ENCODE measurements at regions not wholly inside any gene's neighbourhood (a gene's known extent, or its start where the extent isn't known, plus 50 kb on each side); places are given as distances from the start of the nearest gene placed in this dataset.
A peak's percentile ranks its signal among the peaks of the same experiment; 100 is the strongest.

DNA sequence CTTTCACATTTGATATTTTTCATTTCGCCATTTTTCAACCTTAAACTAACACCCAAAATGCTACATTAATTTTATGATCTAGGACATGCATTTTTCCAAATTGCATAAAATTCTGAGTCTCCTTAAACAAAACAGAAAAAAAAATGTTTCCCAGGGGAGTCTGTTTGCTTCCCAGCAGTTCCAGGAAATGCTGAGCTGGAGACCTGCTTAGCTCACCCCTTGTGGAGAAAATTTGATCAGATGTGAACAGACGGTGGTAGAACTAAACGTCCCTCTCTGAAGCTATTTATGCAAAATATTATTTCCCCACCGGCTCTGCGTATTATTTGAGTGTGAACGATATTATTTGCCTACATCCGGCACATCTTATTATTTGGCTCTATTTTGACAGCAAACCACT lies 74.9 kb upstream of the AGAP1 start:
- TF ChIP-seq KLF10 (tag by site-specific recombination; IDR thresholded peaks at IDR 0.05): no peak
- TF ChIP-seq MYNN (tag by site-specific recombination; IDR thresholded peaks at IDR 0.05; ENCODE audit: borderline replicate concordance): no peak
- TF ChIP-seq ZNF610 (tag by site-specific recombination; IDR thresholded peaks at IDR 0.05; ENCODE audit: borderline replicate concordance): no peak
- no peak for TF ChIP-seq ZFP69B (tag by site-specific recombination; IDR thresholded peaks at IDR 0.05)
- no peak for TF ChIP-seq ZNF621 (tag by site-specific recombination; IDR thresholded peaks at IDR 0.05)
- no peak overlapping the region for H3K4me3 ChIP-seq (ENCODE audit: low read depth, low read length)
- no peak overlapping the region for H3K27ac ChIP-seq (ENCODE audit: extremely low read depth, low read depth, low read length)
- H3K9me3 ChIP-seq (ENCODE audit: control insufficient read depth, insufficient read depth, low read depth, low read length): no peaks in the 10 kb centered on the region
- no peaks in the 10 kb centered on the region for H3K36me3 ChIP-seq (ENCODE audit: control insufficient read depth in 2 of 2, insufficient read depth in 1 of 2, low read length in 2 of 2)
- ChIA-PET CTCF (interaction anchor here (0.8 to 1.5 kb wide), 3 partner anchors 13 to 284 kb away, joined by 4 read pairs; no protein-coding TSS in a partner anchor), POLR2A (no interaction called here)
- H3K4me1 ChIP-seq (ENCODE audit: control insufficient read depth, insufficient read depth, low read length): no peaks in the 10 kb centered on the region

DNA sequence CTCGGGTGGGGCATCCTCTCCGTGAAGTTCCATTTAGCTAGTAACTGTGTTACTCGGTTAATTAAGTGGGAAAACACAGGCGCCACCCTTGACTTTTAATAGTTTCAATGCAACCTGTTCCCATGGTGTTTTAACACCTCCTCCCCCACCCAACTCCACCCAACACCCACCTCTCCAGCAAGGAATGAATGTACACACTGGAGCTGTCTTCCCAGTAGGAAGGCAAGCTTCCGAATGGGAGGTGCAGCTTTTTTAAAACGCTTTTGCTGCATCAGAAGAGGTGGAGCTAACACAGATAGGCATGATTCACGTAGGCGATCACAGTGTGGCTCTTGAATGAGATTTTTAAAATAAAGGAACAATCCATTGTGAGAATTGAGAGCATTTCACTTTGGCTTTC lies 73.8 kb upstream of the AGAP1 start:
- Histone ChIP-seq H3K4me1 (ENCODE audit: control insufficient read depth, insufficient read depth, low read length) (no peaks in the 10 kb centered on the region), H3K4me3 (ENCODE audit: low read depth, low read length) (no peak overlapping the region), H3K36me3 (ENCODE audit: control insufficient read depth in 2 of 2, insufficient read depth in 1 of 2, low read length in 2 of 2) (no peaks in the 10 kb centered on the region), H3K9me3 (ENCODE audit: control insufficient read depth, insufficient read depth, low read depth, low read length) (no peaks in the 10 kb centered on the region), H3K27ac (ENCODE audit: extremely low read depth, low read depth, low read length) (no peak overlapping the region)
- ChIA-PET CTCF (no interaction called here), POLR2A (no interaction called here)
- TF ChIP-seq, protein P1, sequence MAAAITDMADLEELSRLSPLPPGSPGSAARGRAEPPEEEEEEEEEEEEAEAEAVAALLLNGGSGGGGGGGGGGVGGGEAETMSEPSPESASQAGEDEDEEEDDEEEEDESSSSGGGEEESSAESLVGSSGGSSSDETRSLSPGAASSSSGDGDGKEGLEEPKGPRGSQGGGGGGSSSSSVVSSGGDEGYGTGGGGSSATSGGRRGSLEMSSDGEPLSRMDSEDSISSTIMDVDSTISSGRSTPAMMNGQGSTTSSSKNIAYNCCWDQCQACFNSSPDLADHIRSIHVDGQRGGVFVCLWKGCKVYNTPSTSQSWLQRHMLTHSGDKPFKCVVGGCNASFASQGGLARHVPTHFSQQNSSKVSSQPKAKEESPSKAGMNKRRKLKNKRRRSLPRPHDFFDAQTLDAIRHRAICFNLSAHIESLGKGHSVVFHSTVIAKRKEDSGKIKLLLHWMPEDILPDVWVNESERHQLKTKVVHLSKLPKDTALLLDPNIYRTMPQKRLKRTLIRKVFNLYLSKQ (tag by site-specific recombination; IDR thresholded peaks at IDR 0.05; ENCODE audit: borderline replicate concordance): no peak
- 0 out of 2 replicates have a peak, but pooled peaks have one; percentile 7 for TF ChIP-seq EGR2 (tag by site-specific recombination; IDR thresholded peaks at IDR 0.05; ENCODE audit: low read depth)
- no peak for TF ChIP-seq ZNF544 (tag by site-specific recombination; IDR thresholded peaks at IDR 0.05)
- TF ChIP-seq ZNF660 (tag by site-specific recombination; IDR thresholded peaks at IDR 0.05): no peak

DNA sequence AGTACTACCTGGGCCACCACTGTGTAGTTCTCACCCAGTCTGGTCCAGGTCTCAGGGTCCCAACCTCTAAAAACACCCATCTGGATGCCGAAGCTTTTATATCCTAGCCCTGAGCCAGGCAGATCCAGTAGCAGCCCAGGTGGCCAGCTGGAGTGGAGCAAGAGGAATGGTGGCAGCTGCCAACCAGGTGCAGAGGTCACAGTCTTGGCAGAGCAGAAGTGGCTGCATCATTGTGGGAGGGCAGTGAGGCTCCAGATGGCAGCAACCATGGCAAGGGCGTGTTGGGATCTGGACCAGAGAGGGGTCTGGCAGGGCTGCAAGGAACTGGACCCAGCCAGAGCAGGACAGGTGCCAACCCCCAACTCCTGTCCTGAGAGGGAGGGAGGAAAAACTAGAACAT lies 72.2 kb upstream of the AGAP1 start:
- Histone ChIP-seq H3K27ac (ENCODE audit: extremely low read depth, low read depth, low read length) (no peak overlapping the region), H3K4me1 (ENCODE audit: control insufficient read depth, insufficient read depth, low read length) (no peaks in the 10 kb centered on the region), H3K9me3 (ENCODE audit: control insufficient read depth, insufficient read depth, low read depth, low read length) (no peaks in the 10 kb centered on the region), H3K36me3 (ENCODE audit: control insufficient read depth in 2 of 2, insufficient read depth in 1 of 2, low read length in 2 of 2) (no peaks in the 10 kb centered on the region), H3K4me3 (ENCODE audit: low read depth, low read length) (no peak overlapping the region)
- CTCF ChIA-PET: interaction anchor here (0.7 kb wide), 1 partner anchor 81 kb away, joined by 3 read pairs; no protein-coding TSS in a partner anchor
- TF ChIP-seq KLF7 (tag by site-specific recombination; IDR thresholded peaks at IDR 0.05; ENCODE audit: borderline replicate concordance) (no peak), ZNF274 (IDR thresholded peaks at IDR 0.05; ENCODE audit: low read length) (no peak), ZNF274 (tag by site-specific recombination; IDR thresholded peaks at IDR 0.05; ENCODE audit: borderline replicate concordance) (no peak), TRIM28 (IDR thresholded peaks at IDR 0.05; ENCODE audit: borderline replicate concordance, low read length) (no peak), ZNF654 (tag by site-specific recombination; IDR thresholded peaks at IDR 0.05; ENCODE audit: low read depth) (no peak), ZNF132 (tag by site-specific recombination; IDR thresholded peaks at IDR 0.05; ENCODE audit: borderline replicate concordance) (no peak)
- TF ChIP-seq, protein P2, sequence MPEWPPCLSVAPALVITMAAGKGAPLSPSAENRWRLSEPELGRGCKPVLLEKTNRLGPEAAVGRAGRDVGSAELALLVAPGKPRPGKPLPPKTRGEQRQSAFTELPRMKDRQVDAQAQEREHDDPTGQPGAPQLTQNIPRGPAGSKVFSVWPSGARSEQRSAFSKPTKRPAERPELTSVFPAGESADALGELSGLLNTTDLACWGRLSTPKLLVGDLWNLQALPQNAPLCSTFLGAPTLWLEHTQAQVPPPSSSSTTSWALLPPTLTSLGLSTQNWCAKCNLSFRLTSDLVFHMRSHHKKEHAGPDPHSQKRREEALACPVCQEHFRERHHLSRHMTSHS (tag by site-specific recombination; IDR thresholded peaks at IDR 0.05): no peak
- POLR2A ChIA-PET: no interaction called here

DNA sequence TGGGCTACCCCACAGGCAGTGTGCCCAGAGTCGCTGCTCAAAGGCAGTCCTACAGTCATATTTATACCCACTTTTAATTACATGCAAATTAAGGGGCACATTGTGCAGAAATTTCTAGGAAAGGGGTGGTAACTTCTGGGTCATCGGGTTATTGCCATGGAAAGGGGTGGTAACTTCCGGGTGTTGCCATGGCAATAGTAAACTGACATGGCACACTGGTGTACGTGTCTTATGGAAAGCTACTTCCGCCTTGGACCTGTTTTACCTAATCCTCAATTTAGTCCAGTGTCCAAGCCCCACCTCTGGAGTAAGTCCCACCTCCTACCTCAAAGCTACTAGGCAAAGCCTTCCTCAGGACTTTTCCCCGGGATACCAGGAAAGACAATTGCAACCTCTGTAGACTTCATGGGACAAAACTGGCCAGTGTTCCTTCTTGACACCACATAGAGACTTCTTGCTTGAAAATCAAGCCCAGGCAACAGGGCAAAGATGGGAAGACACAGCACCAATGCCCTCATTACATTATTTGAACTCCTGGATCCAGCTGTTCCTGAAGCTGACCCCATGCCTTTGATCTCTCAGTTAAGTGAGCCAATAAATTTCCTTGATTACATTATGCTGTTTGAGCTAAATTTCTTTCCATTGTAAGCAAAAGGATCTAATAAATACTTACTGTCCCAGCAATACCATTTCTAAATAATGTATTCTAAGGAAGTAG lies 63.3 kb upstream of the AGAP1 start:
- H3K27ac ChIP-seq (ENCODE audit: extremely low read depth, low read depth, low read length): no peak overlapping the region
- H3K4me1 ChIP-seq (ENCODE audit: control insufficient read depth, insufficient read depth, low read length): no peaks in the 10 kb centered on the region
- no peaks in the 10 kb centered on the region for H3K36me3 ChIP-seq (ENCODE audit: control insufficient read depth in 2 of 2, insufficient read depth in 1 of 2, low read length in 2 of 2)
- ChIA-PET CTCF (interaction anchor here (1.3 kb wide), 1 partner anchor 12 kb away, joined by 4 read pairs; no protein-coding TSS in a partner anchor), POLR2A (no interaction called here)
- H3K9me3 ChIP-seq (ENCODE audit: control insufficient read depth, insufficient read depth, low read depth, low read length): no peaks in the 10 kb centered on the region; the same call in 1 of the 2 replicates
- H3K4me3 ChIP-seq (ENCODE audit: low read depth, low read length): no peak overlapping the region
- TF ChIP-seq, protein P3, sequence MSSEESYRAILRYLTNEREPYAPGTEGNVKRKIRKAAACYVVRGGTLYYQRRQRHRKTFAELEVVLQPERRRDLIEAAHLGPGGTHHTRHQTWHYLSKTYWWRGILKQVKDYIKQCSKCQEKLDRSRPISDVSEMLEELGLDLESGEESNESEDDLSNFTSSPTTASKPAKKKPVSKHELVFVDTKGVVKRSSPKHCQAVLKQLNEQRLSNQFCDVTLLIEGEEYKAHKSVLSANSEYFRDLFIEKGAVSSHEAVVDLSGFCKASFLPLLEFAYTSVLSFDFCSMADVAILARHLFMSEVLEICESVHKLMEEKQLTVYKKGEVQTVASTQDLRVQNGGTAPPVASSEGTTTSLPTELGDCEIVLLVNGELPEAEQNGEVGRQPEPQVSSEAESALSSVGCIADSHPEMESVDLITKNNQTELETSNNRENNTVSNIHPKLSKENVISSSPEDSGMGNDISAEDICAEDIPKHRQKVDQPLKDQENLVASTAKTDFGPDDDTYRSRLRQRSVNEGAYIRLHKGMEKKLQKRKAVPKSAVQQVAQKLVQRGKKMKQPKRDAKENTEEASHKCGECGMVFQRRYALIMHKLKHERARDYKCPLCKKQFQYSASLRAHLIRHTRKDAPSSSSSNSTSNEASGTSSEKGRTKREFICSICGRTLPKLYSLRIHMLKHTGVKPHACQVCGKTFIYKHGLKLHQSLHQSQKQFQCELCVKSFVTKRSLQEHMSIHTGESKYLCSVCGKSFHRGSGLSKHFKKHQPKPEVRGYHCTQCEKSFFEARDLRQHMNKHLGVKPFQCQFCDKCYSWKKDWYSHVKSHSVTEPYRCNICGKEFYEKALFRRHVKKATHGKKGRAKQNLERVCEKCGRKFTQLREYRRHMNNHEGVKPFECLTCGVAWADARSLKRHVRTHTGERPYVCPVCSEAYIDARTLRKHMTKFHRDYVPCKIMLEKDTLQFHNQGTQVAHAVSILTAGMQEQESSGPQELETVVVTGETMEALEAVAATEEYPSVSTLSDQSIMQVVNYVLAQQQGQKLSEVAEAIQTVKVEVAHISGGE (tag by site-specific recombination; conservative IDR thresholded peaks at IDR 0.05; ENCODE audit: low read depth): no peak

Measured in HEK293 (cell line).